GM12864 (cell line): ENCODE measurements at regions not wholly inside any gene's neighbourhood (a gene's known extent, or its start where the extent isn't known, plus 50 kb on each side); places are given as distances from the start of the nearest gene placed in this dataset.

ENCODE experiments used
- DNase-seq: peaks from one replicate; pipeline ENCODE4 v3.0.0-alpha.2; 2011; ENCODE audit warnings: low read depth
- H3K4me3 ChIP-seq: 2 replicates; pipeline ENCODE4 v1.5.1; 2011; ENCODE audit warnings: mild to moderate bottlenecking, low read depth, low read length, control low read depth
- TF ChIP-seq, protein P1 (sequence below): IDR thresholded peaks from 2 replicates; pipeline ENCODE4 v1.5.1; 2011; ENCODE audit warnings: low read depth, mild to moderate bottlenecking, moderate library complexity, low read length, control low read depth, inconsistent platforms; ENCODE audit errors: missing control alignments

GRCh38 chr4:124872659-124873058, 160.1 kb upstream of the ANKRD50 start:
- TF ChIP-seq, protein P1, sequence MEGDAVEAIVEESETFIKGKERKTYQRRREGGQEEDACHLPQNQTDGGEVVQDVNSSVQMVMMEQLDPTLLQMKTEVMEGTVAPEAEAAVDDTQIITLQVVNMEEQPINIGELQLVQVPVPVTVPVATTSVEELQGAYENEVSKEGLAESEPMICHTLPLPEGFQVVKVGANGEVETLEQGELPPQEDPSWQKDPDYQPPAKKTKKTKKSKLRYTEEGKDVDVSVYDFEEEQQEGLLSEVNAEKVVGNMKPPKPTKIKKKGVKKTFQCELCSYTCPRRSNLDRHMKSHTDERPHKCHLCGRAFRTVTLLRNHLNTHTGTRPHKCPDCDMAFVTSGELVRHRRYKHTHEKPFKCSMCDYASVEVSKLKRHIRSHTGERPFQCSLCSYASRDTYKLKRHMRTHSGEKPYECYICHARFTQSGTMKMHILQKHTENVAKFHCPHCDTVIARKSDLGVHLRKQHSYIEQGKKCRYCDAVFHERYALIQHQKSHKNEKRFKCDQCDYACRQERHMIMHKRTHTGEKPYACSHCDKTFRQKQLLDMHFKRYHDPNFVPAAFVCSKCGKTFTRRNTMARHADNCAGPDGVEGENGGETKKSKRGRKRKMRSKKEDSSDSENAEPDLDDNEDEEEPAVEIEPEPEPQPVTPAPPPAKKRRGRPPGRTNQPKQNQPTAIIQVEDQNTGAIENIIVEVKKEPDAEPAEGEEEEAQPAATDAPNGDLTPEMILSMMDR, result no peak
- no peak overlapping the region for H3K4me3 ChIP-seq
- DNase-seq, result no peak

DNA sequence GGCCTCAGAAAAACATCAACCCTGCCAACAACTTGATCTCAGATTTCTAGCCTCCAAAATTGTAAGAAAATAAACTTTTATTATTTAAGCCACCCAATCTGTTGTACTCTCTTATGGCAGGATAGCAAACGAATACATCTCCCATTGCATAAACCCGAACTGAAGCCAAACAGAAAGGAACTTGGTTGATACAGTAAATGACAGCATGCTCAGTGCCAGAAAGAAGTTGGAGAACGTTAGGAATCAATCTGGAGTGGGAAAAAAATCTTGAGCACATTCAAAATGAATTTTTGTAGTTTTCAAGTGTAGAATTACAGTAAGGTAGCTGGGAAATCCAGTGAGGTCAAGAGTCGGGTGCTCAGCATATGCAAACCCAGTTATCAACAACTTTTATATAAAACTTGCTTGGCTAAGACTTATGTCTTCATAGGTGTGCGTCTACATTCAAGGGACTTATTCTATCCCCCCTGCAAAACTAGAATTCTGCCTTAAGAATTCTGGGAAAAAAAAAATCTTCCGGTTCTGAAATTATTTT, 157.5 kb upstream of the ANKRD50 start:
- H3K4me3 ChIP-seq, result no peak overlapping the region
- TF ChIP-seq, protein P1, result no peak
- no peak for DNase-seq

GRCh38 chr4:124868495-124868894, 156.0 kb upstream of the ANKRD50 start:
- TF ChIP-seq, protein P1, result no peak
- no peak overlapping the region for H3K4me3 ChIP-seq
- DNase-seq, result no peak

GRCh38 chr4:124867536-124867935, 155.0 kb upstream of the ANKRD50 start:
- no peak for DNase-seq
- H3K4me3 ChIP-seq, result no peak overlapping the region
- TF ChIP-seq, protein P1, result no peak

DNA sequence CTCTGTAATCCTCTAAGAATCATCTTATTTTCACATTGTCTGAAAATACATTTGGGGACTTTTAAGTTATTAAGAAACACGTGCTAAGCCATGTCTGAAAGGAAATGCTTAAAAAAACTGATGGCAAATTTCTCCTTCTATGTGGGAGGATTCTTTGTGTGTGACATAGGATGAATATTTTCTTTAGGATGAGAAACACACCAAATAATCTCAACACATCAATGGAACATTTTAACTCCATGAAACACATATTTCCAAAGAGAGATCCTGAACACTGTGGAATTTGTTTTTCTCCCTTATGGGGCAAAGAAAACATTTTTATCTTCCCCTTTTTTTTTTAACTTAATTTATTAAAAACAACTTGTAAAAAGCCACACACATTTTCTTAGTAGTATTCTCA, 153.8 kb upstream of the ANKRD50 start:
- no peak for DNase-seq
- H3K4me3 ChIP-seq, result no peak overlapping the region
- TF ChIP-seq, protein P1, result no peak

DNA sequence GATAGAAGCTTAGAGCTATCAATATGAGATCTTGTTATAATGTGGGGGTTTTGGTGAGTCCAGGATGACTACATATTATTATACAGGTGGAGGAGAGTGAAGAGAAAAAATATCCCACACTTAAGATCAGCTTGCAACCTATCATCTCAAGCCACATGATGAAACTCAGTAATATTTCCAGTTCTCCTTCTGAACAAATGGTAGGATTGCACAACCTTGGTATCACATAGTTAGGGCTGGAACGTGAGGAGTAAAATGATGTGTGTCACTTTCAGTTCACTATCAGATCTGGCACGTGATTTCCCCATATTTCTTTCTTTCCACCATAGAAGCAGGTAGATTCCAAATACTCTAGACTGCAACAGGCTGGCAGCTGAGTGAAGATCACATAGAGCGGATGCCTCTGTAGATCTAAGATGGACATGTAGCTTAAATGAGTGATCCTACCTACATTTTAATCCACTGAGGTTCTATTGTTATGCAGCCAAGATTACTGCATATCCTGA, 150.6 kb upstream of the ANKRD50 start:
- H3K4me3 ChIP-seq, result no peak overlapping the region
- TF ChIP-seq, protein P1, result no peak
- DNase-seq, result no peak

DNA sequence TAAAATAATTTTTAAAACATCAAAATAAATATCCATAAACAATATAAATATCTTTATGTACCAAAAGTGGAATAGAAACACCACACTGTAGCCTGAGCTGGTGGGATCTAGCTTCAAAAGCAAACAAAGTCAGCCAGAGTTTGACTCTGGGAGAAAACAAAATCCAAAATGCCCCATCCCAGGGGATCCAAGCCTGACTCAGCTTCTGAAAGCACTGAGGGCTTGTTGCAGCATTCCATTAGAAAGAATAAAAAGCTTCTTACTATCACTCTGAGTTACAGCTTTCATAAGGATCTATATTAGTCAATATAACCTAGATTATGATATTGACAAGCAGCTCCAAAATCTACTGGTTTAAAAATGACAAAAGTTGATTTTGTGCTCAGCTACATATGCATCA, 149.7 kb upstream of the ANKRD50 start:
- TF ChIP-seq, protein P1, result no peak
- H3K4me3 ChIP-seq, result no peak overlapping the region
- no peak for DNase-seq
